Activated T-cell treated with anti-CD3 and anti-CD28 coated beads, Interleukin-2, amount 50 U/mL, for 4 hours (primary cell): ENCODE measurements at regions not wholly inside any gene's neighbourhood (a gene's known extent, or its start where the extent isn't known, plus 50 kb on each side); places are given as distances from the start of the nearest gene placed in this dataset.

Source experiments
- ATAC-seq, 2 donors: fragments of 200-7000 bp; cut with Tn5 transposase; one replicate each; pipeline ENCODE4 v1.10.0; 2021
- DNase-seq: peaks from one replicate; pipeline ENCODE4 v3.0.0-alpha.2; 2020
- H3K27me3 Mint-ChIP-seq: one replicate; pipeline ENCODE4 v1.8.0; 2021; ENCODE audit warnings: low read depth, mixed read lengths
- H3K36me3 Mint-ChIP-seq: one replicate; pipeline ENCODE4 v1.8.0; 2022; ENCODE audit warnings: mixed read lengths; ENCODE audit not compliant: insufficient read depth
- H3K4me1 Mint-ChIP-seq: one replicate; pipeline ENCODE4 v1.8.0; 2021; ENCODE audit warnings: low read depth, mixed read lengths
- H3K4me3 Mint-ChIP-seq: one replicate; pipeline ENCODE4 v1.8.0; 2021; ENCODE audit warnings: mild to moderate bottlenecking, moderate library complexity, mixed read lengths
- H3K9me3 Mint-ChIP-seq: one replicate; pipeline ENCODE4 v1.8.0; 2021; ENCODE audit warnings: mixed read lengths

GRCh38 chr7:110007320-110008063 is 1083.4 kb upstream of the LRRN3 start:
- no peak for DNase-seq
- Mint-ChIP-seq H3K27me3 (no peaks in the 10 kb centered on the region), H3K4me1 (no peaks in the 10 kb centered on the region), H3K36me3 (no peaks in the 10 kb centered on the region), H3K9me3 (no peaks in the 10 kb centered on the region), H3K4me3 (no peak overlapping the region)
- no peak for ATAC-seq

DNA sequence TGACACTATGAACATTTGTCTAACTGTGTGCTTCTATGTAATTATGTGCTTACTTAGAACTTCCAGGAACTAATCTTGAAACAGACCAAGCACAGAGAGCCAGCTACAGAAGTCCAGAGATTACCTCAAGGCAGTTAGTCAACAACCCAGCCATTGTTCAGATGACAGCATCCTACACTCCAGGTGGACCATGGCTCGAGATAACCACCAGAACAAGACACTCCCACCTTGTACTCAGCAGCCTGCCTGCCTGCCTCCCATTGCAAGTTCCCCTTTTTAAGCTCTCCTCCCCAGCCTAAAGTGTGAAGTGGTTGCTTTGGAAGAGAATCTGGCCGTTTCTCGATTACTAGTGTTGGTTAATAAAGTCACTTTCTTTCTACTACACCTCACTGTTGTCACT is 1080.6 kb upstream of the LRRN3 start:
- ATAC-seq: no peak
- Mint-ChIP-seq H3K4me1 (no peaks in the 10 kb centered on the region), H3K36me3 (no peaks in the 10 kb centered on the region), H3K9me3 (no peaks in the 10 kb centered on the region), H3K4me3 (no peak overlapping the region), H3K27me3 (no peaks in the 10 kb centered on the region)
- no peak for DNase-seq

DNA sequence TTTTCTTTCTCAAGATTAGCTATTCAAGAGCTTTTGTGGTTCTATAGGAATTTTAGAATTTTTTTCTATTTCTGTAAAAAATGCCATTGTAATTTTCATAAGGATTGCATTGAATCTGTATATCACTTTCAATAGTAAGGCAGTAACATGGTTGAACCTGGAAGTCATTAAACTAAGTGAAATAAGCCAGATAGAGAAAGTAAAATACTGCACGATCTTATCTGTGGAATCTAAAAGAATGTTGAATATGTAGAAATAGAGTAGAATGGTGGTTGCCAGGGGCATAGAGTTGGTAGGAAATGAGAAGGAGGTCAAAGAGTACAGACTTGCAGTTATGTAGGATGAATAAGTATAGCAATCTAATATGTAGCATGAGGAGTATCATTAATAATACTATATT is 1073.5 kb upstream of the LRRN3 start:
- ATAC-seq (no peak), DNase-seq (no peak)
- H3K4me1 Mint-ChIP-seq: no peaks in the 10 kb centered on the region
- no peaks in the 10 kb centered on the region for H3K36me3 Mint-ChIP-seq
- H3K9me3 Mint-ChIP-seq: no peaks in the 10 kb centered on the region
- no peaks in the 10 kb centered on the region for H3K27me3 Mint-ChIP-seq
- no peak overlapping the region for H3K4me3 Mint-ChIP-seq

DNA sequence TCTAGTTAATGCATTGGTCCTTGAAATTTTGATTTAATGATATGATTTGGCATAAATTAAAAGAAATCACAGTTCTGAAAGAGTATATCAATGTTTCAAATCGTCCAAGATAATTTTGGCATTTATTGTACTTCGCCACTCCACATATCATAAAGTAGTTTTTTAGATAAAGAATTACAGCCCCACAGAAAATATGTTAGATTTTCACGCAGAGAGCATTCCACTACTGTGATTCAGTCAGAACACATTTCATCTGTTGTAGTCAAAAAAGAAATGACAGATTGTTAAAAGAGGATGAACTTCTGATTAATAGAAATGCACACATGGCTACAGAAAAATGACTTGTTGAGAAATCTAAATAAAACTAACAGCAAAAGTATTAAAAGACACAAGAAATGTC is 1063.5 kb upstream of the LRRN3 start:
- H3K27me3 Mint-ChIP-seq: no peaks in the 10 kb centered on the region
- H3K9me3 Mint-ChIP-seq: no peaks in the 10 kb centered on the region
- H3K4me1 Mint-ChIP-seq: no peaks in the 10 kb centered on the region
- ATAC-seq (no peak), DNase-seq (no peak)
- H3K36me3 Mint-ChIP-seq: no peaks in the 10 kb centered on the region
- no peak overlapping the region for H3K4me3 Mint-ChIP-seq

DNA sequence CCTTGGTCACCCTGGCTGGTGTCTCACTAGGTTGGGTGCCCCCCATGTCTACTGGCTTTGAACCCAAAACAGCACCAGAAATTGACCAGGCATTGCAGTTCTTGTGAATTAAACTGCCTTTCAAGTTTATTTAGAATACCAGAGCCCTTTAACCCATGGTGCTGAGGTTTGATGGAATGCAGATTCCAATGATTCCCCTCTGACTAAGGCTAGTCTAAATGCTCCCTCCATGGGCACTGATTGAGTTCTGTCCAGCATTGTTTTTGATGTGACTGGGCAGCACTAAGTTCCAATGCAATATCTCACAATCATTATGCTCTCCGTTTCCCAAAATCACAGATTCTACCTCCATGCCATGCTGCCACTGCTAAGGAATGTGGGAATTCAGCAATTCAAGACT is 1047.4 kb upstream of the LRRN3 start:
- H3K9me3 Mint-ChIP-seq: no peaks in the 10 kb centered on the region
- no peak for ATAC-seq
- no peaks in the 10 kb centered on the region for H3K36me3 Mint-ChIP-seq
- no peaks in the 10 kb centered on the region for H3K27me3 Mint-ChIP-seq
- DNase-seq: no peak
- no peaks in the 10 kb centered on the region for H3K4me1 Mint-ChIP-seq
- no peak overlapping the region for H3K4me3 Mint-ChIP-seq

GRCh38 chr7:110050785-110051184 is 1040.1 kb upstream of the LRRN3 start:
- H3K27me3 Mint-ChIP-seq: no peaks in the 10 kb centered on the region
- ATAC-seq (no peak), DNase-seq (no peak)
- H3K4me1 Mint-ChIP-seq: no peaks in the 10 kb centered on the region
- H3K36me3 Mint-ChIP-seq: no peaks in the 10 kb centered on the region
- H3K9me3 Mint-ChIP-seq: no peaks in the 10 kb centered on the region
- no peak overlapping the region for H3K4me3 Mint-ChIP-seq

DNA sequence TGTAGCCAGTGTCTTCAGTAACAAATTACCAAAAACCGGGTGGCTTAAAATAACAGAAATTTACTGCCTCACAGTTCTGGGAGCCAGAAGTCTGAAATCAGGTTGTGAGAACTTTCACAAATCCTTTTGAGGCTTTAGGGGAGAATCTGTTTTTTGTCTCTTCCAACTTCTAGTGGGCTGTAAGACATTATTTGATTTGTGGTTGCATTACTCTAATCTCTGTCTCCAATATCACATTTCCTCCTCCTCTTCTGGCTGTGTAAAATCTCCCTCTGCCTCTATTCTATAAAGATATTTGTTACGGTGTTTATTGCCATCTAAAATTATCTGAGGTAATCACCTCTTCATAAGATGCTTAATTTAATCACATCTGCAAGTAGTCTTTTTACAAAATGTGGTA is 1039.6 kb upstream of the LRRN3 start:
- H3K4me3 Mint-ChIP-seq: no peak overlapping the region
- ATAC-seq: no peak
- no peaks in the 10 kb centered on the region for H3K9me3 Mint-ChIP-seq

GRCh38 chr7:110056331-110056730 is 1034.6 kb upstream of the LRRN3 start:
- Mint-ChIP-seq H3K4me1 (no peaks in the 10 kb centered on the region), H3K9me3 (no peaks in the 10 kb centered on the region), H3K4me3 (no peak overlapping the region), H3K36me3 (no peaks in the 10 kb centered on the region), H3K27me3 (no peaks in the 10 kb centered on the region)
- ATAC-seq (no peak), DNase-seq (no peak)

More for the DNA sequence above, 1039.6 kb upstream of the LRRN3 start:
- no peak for DNase-seq
- H3K4me1 Mint-ChIP-seq: no peaks in the 10 kb centered on the region
- no peaks in the 10 kb centered on the region for H3K36me3 Mint-ChIP-seq
- H3K27me3 Mint-ChIP-seq: no peaks in the 10 kb centered on the region

DNA sequence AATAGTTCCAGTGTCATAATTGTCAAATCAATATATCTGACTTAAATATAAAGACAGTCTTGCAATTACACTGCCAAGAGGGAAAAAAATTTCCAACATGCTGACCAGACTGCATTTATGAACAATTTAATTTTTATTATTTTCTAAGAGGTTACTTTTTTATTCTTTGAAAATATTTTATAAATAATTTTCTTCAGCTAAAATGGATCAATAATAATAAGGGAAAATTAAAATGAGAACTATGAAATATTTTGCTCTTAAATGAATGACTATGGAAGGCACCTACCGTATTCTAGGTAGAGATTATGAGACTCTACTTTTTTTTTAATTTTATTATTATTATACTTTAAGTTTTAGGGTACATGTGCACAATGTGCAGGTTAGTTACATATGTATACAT is 1032.5 kb upstream of the LRRN3 start:
- Mint-ChIP-seq H3K27me3 (no peaks in the 10 kb centered on the region), H3K36me3 (no peaks in the 10 kb centered on the region), H3K4me1 (no peaks in the 10 kb centered on the region), H3K4me3 (no peak overlapping the region), H3K9me3 (no peaks in the 10 kb centered on the region)
- ATAC-seq (no peak), DNase-seq (no peak)

DNA sequence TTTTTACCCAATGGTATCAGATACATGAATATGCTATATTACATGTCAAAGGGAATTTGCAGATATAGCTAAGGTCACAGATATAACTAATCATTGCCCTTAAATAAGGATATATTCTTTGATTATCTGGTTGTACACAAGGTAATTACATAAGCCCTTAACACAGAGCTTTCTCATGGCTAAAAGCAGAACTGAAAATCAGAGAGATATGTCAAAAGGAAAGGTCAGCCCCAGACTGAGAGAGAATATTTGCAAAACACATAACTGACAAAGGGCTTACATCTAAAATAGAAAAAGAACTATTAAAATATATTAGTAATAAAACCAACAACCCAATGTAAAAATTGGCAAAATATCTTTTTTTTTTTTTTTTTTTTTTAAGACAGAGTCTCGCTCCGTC is 1029.5 kb upstream of the LRRN3 start:
- DNase-seq (no peak), ATAC-seq (no peak)
- no peaks in the 10 kb centered on the region for H3K9me3 Mint-ChIP-seq
- H3K36me3 Mint-ChIP-seq: no peaks in the 10 kb centered on the region
- no peaks in the 10 kb centered on the region for H3K27me3 Mint-ChIP-seq
- H3K4me1 Mint-ChIP-seq: no peaks in the 10 kb centered on the region
- no peak overlapping the region for H3K4me3 Mint-ChIP-seq

DNA sequence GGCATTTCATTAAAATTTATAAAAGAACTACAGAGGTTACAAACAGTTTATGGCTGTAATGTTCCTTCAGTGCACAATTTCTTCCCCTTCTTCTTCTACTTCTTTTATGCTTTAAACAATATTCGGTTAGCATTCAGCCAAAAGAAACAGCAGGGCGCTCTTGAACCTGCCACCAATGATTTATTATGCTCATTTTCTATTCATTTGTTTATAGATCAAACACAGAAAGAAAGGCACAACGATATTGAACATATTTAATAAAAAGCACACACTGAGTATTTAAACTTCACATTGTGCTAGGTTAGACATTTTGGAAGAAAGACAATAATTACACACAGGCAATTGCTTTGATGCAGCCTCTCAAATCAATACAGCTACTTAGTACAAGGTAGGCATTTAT is 1025.8 kb upstream of the LRRN3 start:
- no peak overlapping the region for H3K4me3 Mint-ChIP-seq
- no peaks in the 10 kb centered on the region for H3K9me3 Mint-ChIP-seq
- DNase-seq (no peak), ATAC-seq (no peak)
- no peaks in the 10 kb centered on the region for H3K4me1 Mint-ChIP-seq
- no peaks in the 10 kb centered on the region for H3K27me3 Mint-ChIP-seq
- H3K36me3 Mint-ChIP-seq: no peaks in the 10 kb centered on the region

GRCh38 chr7:110066843-110067242 is 1024.1 kb upstream of the LRRN3 start:
- Mint-ChIP-seq H3K27me3 (no peaks in the 10 kb centered on the region), H3K4me3 (no peak overlapping the region), H3K4me1 (no peaks in the 10 kb centered on the region), H3K9me3 (no peaks in the 10 kb centered on the region), H3K36me3 (no peaks in the 10 kb centered on the region)
- ATAC-seq (no peak), DNase-seq (no peak)

- Mint-ChIP-seq H3K4me3 (no peak overlapping the region), H3K36me3 (no peaks in the 10 kb centered on the region), H3K27me3 (no peaks in the 10 kb centered on the region), H3K9me3 (no peaks in the 10 kb centered on the region), H3K4me1 (no peaks in the 10 kb centered on the region)
- DNase-seq (no peak), ATAC-seq (no peak)
These were observed 1019.7 kb upstream of the LRRN3 start for GRCh38 chr7:110071192-110071591.

- DNase-seq (no peak), ATAC-seq (no peak)
- no peak overlapping the region for H3K4me3 Mint-ChIP-seq
- H3K36me3 Mint-ChIP-seq: no peaks in the 10 kb centered on the region
- H3K9me3 Mint-ChIP-seq: peaks cover 3% of the 10 kb centered on the region
- no peaks in the 10 kb centered on the region for H3K27me3 Mint-ChIP-seq
- H3K4me1 Mint-ChIP-seq: no peaks in the 10 kb centered on the region
These were observed 1015.5 kb upstream of the LRRN3 start for GRCh38 chr7:110075450-110075849.

DNA sequence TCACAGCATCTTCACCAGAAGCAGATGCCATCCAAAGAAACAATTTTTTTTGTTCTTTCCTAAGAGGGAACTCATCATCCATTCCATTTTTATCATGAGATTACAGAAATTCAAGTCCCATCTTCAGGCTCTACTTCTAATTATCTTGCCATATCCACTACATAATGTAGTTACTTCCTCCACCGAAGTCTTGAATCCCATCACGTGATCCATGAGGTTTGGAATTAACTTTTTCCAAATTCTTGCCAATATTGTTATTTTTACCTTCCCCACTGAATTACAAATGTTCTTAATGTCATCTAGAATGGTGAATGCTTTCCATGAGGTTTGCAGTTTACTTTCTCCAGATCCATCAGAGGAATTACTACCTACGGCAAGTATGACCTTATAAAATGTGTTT is 1014.7 kb upstream of the LRRN3 start:
- no peak for ATAC-seq
- H3K36me3 Mint-ChIP-seq: no peaks in the 10 kb centered on the region
- no peak overlapping the region for H3K4me3 Mint-ChIP-seq
- H3K9me3 Mint-ChIP-seq: peaks cover 3% of the 10 kb centered on the region
- H3K4me1 Mint-ChIP-seq: no peaks in the 10 kb centered on the region
- no peaks in the 10 kb centered on the region for H3K27me3 Mint-ChIP-seq
- no peak for DNase-seq
